ENCODE measurements at regions not wholly inside any gene's neighbourhood (a gene's known extent, or its start where the extent isn't known, plus 50 kb on each side); places are given as distances from the start of the nearest gene placed in this dataset.

- POLR2A ChIA-PET: no interaction called here
- Mint-ChIP-seq H3K27ac (no peak overlapping the region), H3K4me3 (no peak overlapping the region), H3K27me3 (peaks cover 2 to 9% of the 10 kb centered on the region in 2 donors), H3K9me3 (peaks cover 0 to 5% (median 5%) of the 10 kb centered on the region in 3 donors), H3K4me1 (peaks cover 0 to 4% (median 0%) of the 10 kb centered on the region in 3 donors), H3K36me3 (no peaks in the 10 kb centered on the region)
- Histone ChIP-seq H3K27ac (ENCODE audit: low read length) (no peak overlapping the region), H3K4me1 (ENCODE audit: control insufficient read depth in 1 of 2, extremely low read depth in 1 of 2, insufficient read depth in 2 of 2, low read length in 2 of 2) (no peaks in the 10 kb centered on the region), H3K9me3 (no peaks in the 10 kb centered on the region), H3K27me3 (replicated peaks in 1 of 2; ENCODE audit: control insufficient read depth in 2 of 2, extremely low read depth in 1 of 2, insufficient read depth in 2 of 2, low read length in 1 of 2) (peaks cover 0 to 19% of the 10 kb centered on the region in 2 experiments), H3K4me3 (ENCODE audit: control insufficient read depth in 1 of 2, extremely low read depth in 1 of 2, low read length in 1 of 2) (no peak overlapping the region), H3K36me3 (ENCODE audit: control insufficient read depth in 2 of 2, extremely low read depth in 1 of 2, insufficient read depth in 1 of 2, low read length in 1 of 2) (no peaks in the 10 kb centered on the region)
- WGBS (ENCODE audit: insufficient coverage): 100% methylated on average over 1 of the region's 3 CpGs
- DNase-seq (no peak), ATAC-seq (replicated peaks in 1 of 4) (no peak)
- CTCF ChIA-PET: no interaction called here
Measured at GRCh38 chr2:9126540-9126939, 80.1 kb upstream of the ASAP2 start.

GRCh38 chr2:9124231-9124741 lies 82.3 kb upstream of the ASAP2 start:
- H3K4me3 Mint-ChIP-seq: no peak overlapping the region
- Histone ChIP-seq H3K9me3 (no peaks in the 10 kb centered on the region), H3K4me3 (ENCODE audit: control insufficient read depth in 1 of 2, extremely low read depth in 1 of 2, low read length in 1 of 2) (no peak overlapping the region), H3K36me3 (ENCODE audit: control insufficient read depth in 2 of 2, extremely low read depth in 1 of 2, insufficient read depth in 1 of 2, low read length in 1 of 2) (no peaks in the 10 kb centered on the region), H3K27me3 (replicated peaks in 1 of 2; ENCODE audit: control insufficient read depth in 2 of 2, extremely low read depth in 1 of 2, insufficient read depth in 2 of 2, low read length in 1 of 2) (peaks cover 0 to 15% of the 10 kb centered on the region in 2 experiments), H3K4me1 (ENCODE audit: control insufficient read depth in 1 of 2, extremely low read depth in 1 of 2, insufficient read depth in 2 of 2, low read length in 2 of 2) (no peaks in the 10 kb centered on the region), H3K27ac (ENCODE audit: low read length) (no peak overlapping the region)
- ATAC-seq (replicated peaks in 1 of 4) (no peak), DNase-seq (no peak)
- H3K27ac Mint-ChIP-seq: no peak overlapping the region
- peaks cover 0 to 4% (median 0%) of the 10 kb centered on the region in 3 donors for H3K4me1 Mint-ChIP-seq
- 82% methylated on average over 14 of the region's 14 CpGs for WGBS (ENCODE audit: insufficient coverage)
- CTCF ChIA-PET: no interaction called here
- peaks cover 0 to 5% (median 5%) of the 10 kb centered on the region in 3 donors for H3K9me3 Mint-ChIP-seq
- no peaks in the 10 kb centered on the region for H3K36me3 Mint-ChIP-seq
- POLR2A ChIA-PET: no interaction called here
- H3K27me3 Mint-ChIP-seq: peaks cover 2 to 9% of the 10 kb centered on the region in 2 donors

GRCh38 chr2:9123069-9123468 lies 83.5 kb upstream of the ASAP2 start:
- Mint-ChIP-seq H3K27ac (no peak overlapping the region), H3K4me1 (peaks cover 0 to 4% (median 0%) of the 10 kb centered on the region in 3 donors), H3K9me3 (peaks cover 0 to 5% (median 5%) of the 10 kb centered on the region in 3 donors), H3K27me3 (peaks cover 5 to 6% of the 10 kb centered on the region in 2 donors), H3K4me3 (no peak overlapping the region), H3K36me3 (no peaks in the 10 kb centered on the region)
- ATAC-seq (replicated peaks in 1 of 4) (no peak), DNase-seq (no peak)
- ChIA-PET POLR2A (no interaction called here), CTCF (no interaction called here)
- WGBS (ENCODE audit: insufficient coverage): 70% methylated on average over 2 of the region's 5 CpGs
- Histone ChIP-seq H3K4me1 (ENCODE audit: control insufficient read depth in 1 of 2, extremely low read depth in 1 of 2, insufficient read depth in 2 of 2, low read length in 2 of 2) (no peaks in the 10 kb centered on the region), H3K4me3 (ENCODE audit: control insufficient read depth in 1 of 2, extremely low read depth in 1 of 2, low read length in 1 of 2) (no peak overlapping the region), H3K27me3 (replicated peaks in 1 of 2; ENCODE audit: control insufficient read depth in 2 of 2, extremely low read depth in 1 of 2, insufficient read depth in 2 of 2, low read length in 1 of 2) (peaks cover 0 to 17% of the 10 kb centered on the region in 2 experiments), H3K9me3 (no peaks in the 10 kb centered on the region), H3K27ac (ENCODE audit: low read length) (no peak overlapping the region), H3K36me3 (ENCODE audit: control insufficient read depth in 2 of 2, extremely low read depth in 1 of 2, insufficient read depth in 1 of 2, low read length in 1 of 2) (no peaks in the 10 kb centered on the region)

GRCh38 chr2:9122367-9122766 lies 84.2 kb upstream of the ASAP2 start:
- Histone ChIP-seq H3K36me3 (ENCODE audit: control insufficient read depth in 2 of 2, extremely low read depth in 1 of 2, insufficient read depth in 1 of 2, low read length in 1 of 2) (no peaks in the 10 kb centered on the region), H3K9me3 (no peaks in the 10 kb centered on the region), H3K4me3 (ENCODE audit: control insufficient read depth in 1 of 2, extremely low read depth in 1 of 2, low read length in 1 of 2) (no peak overlapping the region), H3K4me1 (ENCODE audit: control insufficient read depth in 1 of 2, extremely low read depth in 1 of 2, insufficient read depth in 2 of 2, low read length in 2 of 2) (no peaks in the 10 kb centered on the region), H3K27me3 (replicated peaks in 1 of 2; ENCODE audit: control insufficient read depth in 2 of 2, extremely low read depth in 1 of 2, insufficient read depth in 2 of 2, low read length in 1 of 2) (peaks cover 0 to 15% of the 10 kb centered on the region in 2 experiments), H3K27ac (ENCODE audit: low read length) (no peak overlapping the region)
- no peaks in the 10 kb centered on the region for H3K36me3 Mint-ChIP-seq
- H3K9me3 Mint-ChIP-seq: peaks cover 0 to 5% (median 5%) of the 10 kb centered on the region in 3 donors
- POLR2A ChIA-PET: interaction anchor here in 1 of 2 donors (0.6 kb wide), 1 partner anchor 9 kb away, joined by 3 read pairs; no protein-coding TSS in a partner anchor
- H3K27me3 Mint-ChIP-seq: peaks cover 5 to 6% of the 10 kb centered on the region in 2 donors
- no peak overlapping the region for H3K4me3 Mint-ChIP-seq
- H3K4me1 Mint-ChIP-seq: peaks cover 0 to 4% (median 0%) of the 10 kb centered on the region in 3 donors
- WGBS (ENCODE audit: insufficient coverage): 74% methylated on average over 8 of the region's 8 CpGs
- CTCF ChIA-PET: no interaction called here
- no peak for DNase-seq
- H3K27ac Mint-ChIP-seq: no peak overlapping the region
- no peak for ATAC-seq (replicated peaks in 1 of 4)

- H3K9me3 ChIP-seq: no peaks in the 10 kb centered on the region
- Mint-ChIP-seq H3K27ac (no peak overlapping the region), H3K36me3 (no peaks in the 10 kb centered on the region), H3K9me3 (peaks cover 0 to 5% (median 0%) of the 10 kb centered on the region in 3 donors), H3K27me3 (peaks cover 5 to 6% of the 10 kb centered on the region in 2 donors), H3K4me3 (no peak overlapping the region), H3K4me1 (peaks cover 0 to 4% (median 0%) of the 10 kb centered on the region in 3 donors)
- no peaks in the 10 kb centered on the region for H3K4me1 ChIP-seq (ENCODE audit: control insufficient read depth in 1 of 2, extremely low read depth in 1 of 2, insufficient read depth in 2 of 2, low read length in 2 of 2)
- ATAC-seq (replicated peaks in 1 of 4): no peak
- H3K36me3 ChIP-seq (ENCODE audit: control insufficient read depth in 2 of 2, extremely low read depth in 1 of 2, insufficient read depth in 1 of 2, low read length in 1 of 2): no peaks in the 10 kb centered on the region
- no peak overlapping the region for H3K27ac ChIP-seq (ENCODE audit: low read length)
- ChIA-PET POLR2A (no interaction called here), CTCF (no interaction called here)
- WGBS (ENCODE audit: insufficient coverage): no CpG with 5 or more reads among the region's 11 CpGs
- peaks cover 0 to 8% of the 10 kb centered on the region in 2 experiments for H3K27me3 ChIP-seq (replicated peaks in 1 of 2; ENCODE audit: control insufficient read depth in 2 of 2, extremely low read depth in 1 of 2, insufficient read depth in 2 of 2, low read length in 1 of 2)
- no peak for DNase-seq
- no peak overlapping the region for H3K4me3 ChIP-seq (ENCODE audit: control insufficient read depth in 1 of 2, extremely low read depth in 1 of 2, low read length in 1 of 2)
Measured at GRCh38 chr2:9118383-9118960, 88.1 kb upstream of the ASAP2 start.

- Histone ChIP-seq H3K4me1 (ENCODE audit: control insufficient read depth in 1 of 2, extremely low read depth in 1 of 2, insufficient read depth in 2 of 2, low read length in 2 of 2) (no peaks in the 10 kb centered on the region), H3K27me3 (replicated peaks in 1 of 2; ENCODE audit: control insufficient read depth in 2 of 2, extremely low read depth in 1 of 2, insufficient read depth in 2 of 2, low read length in 1 of 2) (peaks cover 0 to 16% of the 10 kb centered on the region in 2 experiments), H3K4me3 (ENCODE audit: control insufficient read depth in 1 of 2, extremely low read depth in 1 of 2, low read length in 1 of 2) (no peak overlapping the region), H3K36me3 (ENCODE audit: control insufficient read depth in 2 of 2, extremely low read depth in 1 of 2, insufficient read depth in 1 of 2, low read length in 1 of 2) (no peaks in the 10 kb centered on the region), H3K27ac (ENCODE audit: low read length) (no peak overlapping the region), H3K9me3 (no peaks in the 10 kb centered on the region)
- WGBS (ENCODE audit: insufficient coverage): 83% methylated on average over 1 of the region's 2 CpGs
- no peaks in the 10 kb centered on the region for H3K9me3 Mint-ChIP-seq
- DNase-seq (no peak), ATAC-seq (replicated peaks in 1 of 4) (no peak)
- H3K36me3 Mint-ChIP-seq: no peaks in the 10 kb centered on the region
- no peaks in the 10 kb centered on the region for H3K4me1 Mint-ChIP-seq
- peaks cover 5 to 7% of the 10 kb centered on the region in 2 donors for H3K27me3 Mint-ChIP-seq
- ChIA-PET POLR2A (no interaction called here), CTCF (no interaction called here)
- no peak overlapping the region for H3K27ac Mint-ChIP-seq
- H3K4me3 Mint-ChIP-seq: no peak overlapping the region
Measured at GRCh38 chr2:9115229-9115628, 91.4 kb upstream of the ASAP2 start.
